HUES48 (cell line): ENCODE measurements at regions not wholly inside any gene's neighbourhood (a gene's known extent, or its start where the extent isn't known, plus 50 kb on each side); places are given as distances from the start of the nearest gene placed in this dataset.

Experiments
- H3K27ac ChIP-seq: one replicate; pipeline ENCODE4 v1.7.0; 2013; ENCODE audit warnings: low read depth, low read length, inconsistent platforms
- H3K27me3 ChIP-seq: 2 replicates; pipeline ENCODE4 v1.6.1; 2013; ENCODE audit warnings: mild to moderate bottlenecking, low read length; ENCODE audit not compliant: control insufficient read depth, insufficient read depth
- H3K36me3 ChIP-seq: 2 replicates; pipeline ENCODE4 v1.6.1; 2013; ENCODE audit warnings: low read length; ENCODE audit not compliant: control insufficient read depth, insufficient read depth
- H3K4me1 ChIP-seq: 2 replicates; pipeline ENCODE4 v1.6.1; 2013; ENCODE audit warnings: mild to moderate bottlenecking, low read length; ENCODE audit not compliant: control insufficient read depth, insufficient read depth
- H3K4me3 ChIP-seq: 2 replicates; pipeline ENCODE4 v1.5.1; 2013; ENCODE audit warnings: mild to moderate bottlenecking, low read depth, low read length
- H3K9ac ChIP-seq: 2 replicates; pipeline ENCODE4 v1.6.1; 2013; ENCODE audit warnings: mild to moderate bottlenecking, low read depth, low read length, moderate library complexity
- H3K9me3 ChIP-seq: 2 replicates; pipeline ENCODE4 v1.6.1; 2013; ENCODE audit warnings: low read length; ENCODE audit not compliant: control insufficient read depth, insufficient read depth

- H3K9me3 ChIP-seq: no peaks in the 10 kb centered on the region
- H3K27me3 ChIP-seq: no peaks in the 10 kb centered on the region
- no peak overlapping the region for H3K9ac ChIP-seq
- no peak overlapping the region for H3K4me3 ChIP-seq
- H3K27ac ChIP-seq: no peak overlapping the region
- H3K36me3 ChIP-seq: no peaks in the 10 kb centered on the region
- H3K4me1 ChIP-seq: 0 out of 2 replicates have a peak, but pooled peaks cover 2% of the 10 kb centered on the region
These were observed 68.9 kb upstream of the NUP50 start for GRCh38 chr22:45094825-45095224.

- Histone ChIP-seq H3K9me3 (no peaks in the 10 kb centered on the region), H3K27ac (no peak overlapping the region), H3K9ac (no peak overlapping the region), H3K36me3 (no peaks in the 10 kb centered on the region), H3K4me3 (no peak overlapping the region), H3K27me3 (no peaks in the 10 kb centered on the region), H3K4me1 (no peaks in the 10 kb centered on the region)
These were observed 67.3 kb upstream of the NUP50 start for GRCh38 chr22:45096256-45096907.

DNA sequence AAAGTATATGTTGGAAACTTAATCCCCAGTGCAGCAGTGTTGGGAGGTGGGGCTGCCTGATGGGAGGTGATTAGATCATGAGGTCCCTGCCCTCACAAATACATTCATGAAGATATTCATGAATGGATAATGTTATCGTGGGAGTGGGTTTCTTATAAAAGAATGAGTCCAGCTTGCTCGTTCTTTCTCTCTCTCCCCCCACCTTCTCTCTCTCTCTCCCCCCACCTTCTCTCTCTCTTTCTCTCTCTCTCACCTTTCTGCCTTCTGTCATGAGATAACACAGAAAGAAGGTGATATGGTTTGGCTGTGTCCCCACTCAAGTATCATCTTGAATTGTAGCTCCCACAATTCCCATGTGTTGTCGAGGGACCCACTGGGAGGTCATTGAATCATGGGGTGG lies 66.7 kb upstream of the NUP50 start:
- no peaks in the 10 kb centered on the region for H3K36me3 ChIP-seq
- H3K9ac ChIP-seq: no peak overlapping the region
- no peaks in the 10 kb centered on the region for H3K27me3 ChIP-seq
- no peak overlapping the region for H3K27ac ChIP-seq
- no peaks in the 10 kb centered on the region for H3K4me1 ChIP-seq
- H3K9me3 ChIP-seq: no peaks in the 10 kb centered on the region
- H3K4me3 ChIP-seq: no peak overlapping the region

- Histone ChIP-seq H3K9me3 (no peaks in the 10 kb centered on the region), H3K4me1 (no peaks in the 10 kb centered on the region), H3K27me3 (no peaks in the 10 kb centered on the region), H3K36me3 (no peaks in the 10 kb centered on the region), H3K27ac (no peak overlapping the region), H3K4me3 (no peak overlapping the region), H3K9ac (no peak overlapping the region)
These were observed 65.7 kb upstream of the NUP50 start for GRCh38 chr22:45098056-45098455.

GRCh38 chr22:45099961-45100360 lies 63.8 kb upstream of the NUP50 start:
- Histone ChIP-seq H3K9me3 (no peaks in the 10 kb centered on the region), H3K36me3 (no peaks in the 10 kb centered on the region), H3K9ac (no peak overlapping the region), H3K27ac (no peak overlapping the region), H3K27me3 (no peaks in the 10 kb centered on the region), H3K4me1 (no peaks in the 10 kb centered on the region), H3K4me3 (no peak overlapping the region)

GRCh38 chr22:45101515-45102227 lies 62.1 kb upstream of the NUP50 start:
- Histone ChIP-seq H3K9me3 (no peaks in the 10 kb centered on the region), H3K36me3 (no peaks in the 10 kb centered on the region), H3K4me1 (no peaks in the 10 kb centered on the region), H3K9ac (no peak overlapping the region), H3K27me3 (no peaks in the 10 kb centered on the region), H3K4me3 (no peak overlapping the region), H3K27ac (no peak overlapping the region)

DNA sequence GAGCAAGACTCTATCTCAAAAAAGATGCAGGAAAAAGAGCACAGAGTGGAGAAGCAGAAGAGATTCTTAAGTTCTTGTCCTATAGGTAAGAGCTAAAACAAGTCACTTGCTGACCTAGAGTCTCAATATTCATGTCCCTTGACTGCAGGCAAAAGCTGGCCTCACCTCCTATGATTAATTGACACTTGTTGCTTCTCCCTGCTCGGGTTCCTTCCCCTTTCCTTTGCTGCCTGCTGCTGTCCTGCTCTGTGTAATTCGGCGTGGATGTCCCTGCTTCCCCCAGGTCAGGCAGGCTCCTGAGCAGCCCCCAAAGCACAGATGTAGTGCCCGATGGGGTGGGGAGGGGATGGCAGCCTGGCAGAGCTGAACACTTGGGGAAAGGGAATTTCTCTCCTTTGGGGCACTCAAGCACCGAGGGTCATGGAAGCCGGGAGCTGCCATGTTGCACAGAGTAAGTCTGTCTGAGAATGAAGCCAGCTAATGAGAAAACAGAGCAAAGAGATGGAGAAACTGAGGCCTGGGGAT lies 60.8 kb upstream of the NUP50 start:
- Histone ChIP-seq H3K9ac (no peak overlapping the region), H3K9me3 (no peaks in the 10 kb centered on the region), H3K36me3 (no peaks in the 10 kb centered on the region), H3K4me1 (no peaks in the 10 kb centered on the region), H3K27me3 (no peaks in the 10 kb centered on the region), H3K4me3 (no peak overlapping the region), H3K27ac (no peak overlapping the region)

- no peaks in the 10 kb centered on the region for H3K36me3 ChIP-seq
- H3K9ac ChIP-seq: no peak overlapping the region
- H3K27me3 ChIP-seq: no peaks in the 10 kb centered on the region
- no peak overlapping the region for H3K27ac ChIP-seq
- H3K4me1 ChIP-seq: no peaks in the 10 kb centered on the region
- no peak overlapping the region for H3K4me3 ChIP-seq
- no peaks in the 10 kb centered on the region for H3K9me3 ChIP-seq
These were observed 60.0 kb upstream of the NUP50 start for GRCh38 chr22:45103756-45104155.

DNA sequence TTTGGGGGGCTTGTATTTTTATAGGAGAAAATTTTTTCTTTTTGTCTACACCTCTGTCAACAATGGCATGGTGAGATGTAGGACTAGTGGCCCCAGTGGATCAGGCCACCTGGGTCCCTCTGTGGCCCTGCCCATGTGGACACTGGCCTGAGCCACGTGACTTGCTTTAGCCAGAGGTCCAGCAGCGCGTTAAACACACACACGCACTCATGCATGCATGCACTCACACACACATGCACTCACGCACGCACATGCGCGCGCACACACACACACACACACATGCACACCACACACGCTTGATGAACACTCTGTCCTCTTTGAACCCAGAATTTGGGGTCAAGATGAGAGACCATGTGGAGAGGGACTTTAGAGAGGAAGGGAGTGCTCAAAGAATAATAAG lies 59.4 kb upstream of the NUP50 start:
- Histone ChIP-seq H3K4me3 (no peak overlapping the region), H3K9ac (no peak overlapping the region), H3K9me3 (no peaks in the 10 kb centered on the region), H3K27me3 (no peaks in the 10 kb centered on the region), H3K27ac (no peak overlapping the region), H3K36me3 (no peaks in the 10 kb centered on the region), H3K4me1 (no peaks in the 10 kb centered on the region)

DNA sequence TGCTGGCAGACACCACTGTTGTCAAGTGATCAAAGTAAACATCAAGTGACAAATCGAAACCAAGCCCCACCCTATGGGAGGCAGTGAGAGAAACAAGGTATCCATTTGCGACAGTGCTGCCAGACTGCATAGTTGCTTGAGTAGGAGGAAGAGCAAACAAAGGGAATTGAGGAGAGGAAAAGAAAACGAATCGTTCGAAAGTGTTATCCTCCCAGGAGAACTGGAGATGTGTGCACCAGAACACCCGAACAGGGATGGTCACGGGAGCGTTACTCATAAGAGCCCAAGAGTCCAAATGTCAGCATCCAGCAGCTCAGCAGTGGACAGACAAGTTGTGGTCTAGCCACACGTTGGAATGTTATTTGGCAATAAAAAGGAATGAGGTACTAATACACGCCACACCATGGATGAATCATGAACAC lies 58.4 kb upstream of the NUP50 start:
- Histone ChIP-seq H3K4me1 (no peaks in the 10 kb centered on the region), H3K9me3 (no peaks in the 10 kb centered on the region), H3K36me3 (no peaks in the 10 kb centered on the region), H3K9ac (no peak overlapping the region), H3K4me3 (no peak overlapping the region), H3K27me3 (no peaks in the 10 kb centered on the region), H3K27ac (no peak overlapping the region)

DNA sequence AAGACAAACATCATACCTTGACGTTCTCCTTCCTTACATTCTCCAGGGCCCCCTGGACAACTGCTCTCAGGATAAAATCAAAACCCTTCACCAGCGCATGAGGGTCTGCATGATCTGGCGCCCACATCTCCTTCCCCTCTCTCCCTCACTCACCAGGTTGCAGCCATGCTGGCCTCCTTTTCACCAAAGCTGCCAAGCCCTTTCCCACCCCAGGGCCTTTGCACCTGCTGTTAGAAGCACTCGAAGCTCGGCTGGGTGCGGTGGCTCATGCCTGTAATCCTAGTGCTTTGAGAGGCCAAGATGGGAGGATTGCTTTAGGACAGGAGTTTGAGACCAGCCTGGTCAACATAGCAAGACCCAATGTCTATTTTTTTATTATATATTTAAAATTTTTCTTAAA lies 56.1 kb upstream of the NUP50 start:
- Histone ChIP-seq H3K4me3 (no peak overlapping the region), H3K27ac (no peak overlapping the region), H3K4me1 (no peaks in the 10 kb centered on the region), H3K36me3 (no peaks in the 10 kb centered on the region), H3K27me3 (no peaks in the 10 kb centered on the region), H3K9ac (no peak overlapping the region), H3K9me3 (no peaks in the 10 kb centered on the region)
